B cell (primary cell): ENCODE measurements at regions not wholly inside any gene's neighbourhood (a gene's known extent, or its start where the extent isn't known, plus 50 kb on each side); places are given as distances from the start of the nearest gene placed in this dataset.

Source experiments
- ATAC-seq: fragments of 200-7000 bp; cut with Tn5 transposase; one replicate; pipeline ENCODE4 v1.10.0; 2021; ENCODE audit warnings: low read depth, mild to moderate bottlenecking, moderate number of reproducible peaks, moderate library complexity
- CTCF ChIA-PET: fragments of 350-600 bp; sonication (Branson Sonifier 250); formaldehyde crosslinking; loops from one replicate; lab custom pipeline; 2021; ENCODE audit warnings: antibody characterized with exemption, inconsistent platforms; lab: Charles Lee
- POLR2A ChIA-PET: fragments of 350-600 bp; sonication (Branson Sonifier 250); formaldehyde crosslinking; loops from one replicate; lab custom pipeline; 2021; ENCODE audit warnings: antibody characterized with exemption; lab: Charles Lee
- DNase-seq: peaks from one replicate; pipeline ENCODE4 v3.0.0; 2013
- H2AFZ ChIP-seq: 2 replicates; pipeline ENCODE4 v1.6.1; 2012; ENCODE audit warnings: mild to moderate bottlenecking, low read depth, low read length; ENCODE audit not compliant: insufficient read depth, poor library complexity, severe bottlenecking
- H3K27ac ChIP-seq, 2 donors: 1 replicate in 1 of 2; 2 replicates in 1 of 2; pipeline ENCODE4 v1.5.1; 2012 to 2013; ENCODE audit warnings: low read length in 2 of 2, mild to moderate bottlenecking in 2 of 2, moderate library complexity in 1 of 2
- H3K27me3 ChIP-seq, 4 experiments: fragments of 200-600 bp in 1 of 4; sonication (generic) in 1 of 4; replicated peaks in 1 of 4; 1 replicate in 2 of 4; 2 replicates in 2 of 4; pipeline versions ENCODE4 v1.6.1 to v1.7.0; 2013 to 2016; ENCODE audit warnings: low read length in 3 of 4, mild to moderate bottlenecking in 2 of 4, mixed read lengths in 1 of 4, moderate library complexity in 1 of 4; ENCODE audit not compliant: insufficient read depth in 4 of 4, control insufficient read depth in 3 of 4; ENCODE audit errors: control extremely low read depth in 1 of 4
- H3K36me3 ChIP-seq, 2 experiments: replicated peaks in 1 of 2; 1 replicate in 1 of 2; 2 replicates in 1 of 2; pipeline versions ENCODE4 v1.6.1 to v1.7.1; 2013; ENCODE audit warnings: low read length in 1 of 2; ENCODE audit not compliant: insufficient read depth in 2 of 2, control insufficient read depth in 1 of 2; ENCODE audit errors: control extremely low read depth in 1 of 2, extremely low read depth in 1 of 2
- H3K4me1 ChIP-seq, 2 donors: fragments of 200-600 bp in 1 of 2; sonication (generic) in 1 of 2; 1 replicate in 1 of 2; 2 replicates in 1 of 2; pipeline versions ENCODE4 v1.5.1 to v1.6.1; 2013 to 2017; ENCODE audit warnings: low read length in 2 of 2; ENCODE audit not compliant: control insufficient read depth in 2 of 2, insufficient read depth in 2 of 2
- H3K4me2 ChIP-seq: replicated peaks from 2 replicates; pipeline ENCODE3; 2012; ENCODE audit warnings: mild to moderate bottlenecking, low read depth, low read length; ENCODE audit not compliant: poor library complexity, severe bottlenecking
- H3K4me3 ChIP-seq, 5 experiments: fragments of 200-600 bp in 1 of 5; sonication (generic) in 1 of 5; 1 replicate in 3 of 5; 2 replicates in 2 of 5; pipeline versions ENCODE4 v1.5.1 to v1.7.0; 2011 to 2016; ENCODE audit warnings: low read length in 4 of 5, mild to moderate bottlenecking in 4 of 5, low read depth in 2 of 5, control low read depth in 1 of 5, moderate library complexity in 1 of 5; ENCODE audit not compliant: insufficient read depth in 1 of 5; ENCODE audit errors: control extremely low read depth in 1 of 5, extremely low read depth in 1 of 5
- H3K79me2 ChIP-seq: fragments of 200-600 bp; sonication (generic); one replicate; pipeline ENCODE4 v1.6.0; 2016; ENCODE audit warnings: low read length; ENCODE audit not compliant: control insufficient read depth, insufficient read depth
- H3K9ac ChIP-seq: fragments of 200-600 bp; sonication (generic); 2 replicates; pipeline ENCODE4 v1.6.1; 2017; ENCODE audit warnings: mild to moderate bottlenecking, low read length, moderate library complexity
- H3K9me3 ChIP-seq, 3 donors: one replicate each; pipeline versions ENCODE4 v1.6.1 to v1.7.1; 2013; ENCODE audit warnings: low read length in 2 of 3; ENCODE audit not compliant: control insufficient read depth in 2 of 3, insufficient read depth in 1 of 3; ENCODE audit errors: control extremely low read depth in 1 of 3
- H4K20me1 ChIP-seq: 2 replicates; pipeline ENCODE4 v1.6.0; 2012; ENCODE audit warnings: mild to moderate bottlenecking, low read length; ENCODE audit not compliant: insufficient read depth, control insufficient read depth, poor library complexity, severe bottlenecking
- H3K27ac Mint-ChIP-seq: one replicate; pipeline ENCODE4 v1.8.0; 2021; ENCODE audit warnings: mixed read lengths
- H3K27me3 Mint-ChIP-seq: one replicate; pipeline ENCODE4 v1.8.0; 2021; ENCODE audit warnings: mixed read lengths
- H3K4me1 Mint-ChIP-seq: one replicate; pipeline ENCODE4 v1.8.0; 2021; ENCODE audit warnings: mixed read lengths
- H3K4me3 Mint-ChIP-seq: one replicate; pipeline ENCODE4 v1.8.0; 2021; ENCODE audit warnings: mixed read lengths
- H3K9me3 Mint-ChIP-seq: one replicate; pipeline ENCODE4 v1.8.0; 2022; ENCODE audit warnings: mixed read lengths; ENCODE audit not compliant: insufficient read depth
- EZH2 ChIP-seq: IDR thresholded peaks from 2 replicates; pipeline ENCODE4 v1.6.1; 2012; ENCODE audit warnings: borderline replicate concordance, low read depth, mild to moderate bottlenecking, moderate library complexity, low read length; ENCODE audit not compliant: insufficient read depth, poor library complexity, severe bottlenecking
- WGBS: methylation state at CpG from one replicate; pipeline ENCODE4 v1.1.5; 2013; ENCODE audit warnings: missing lambda C conversion rate; ENCODE audit not compliant: insufficient coverage; 5-methylcytosine and 5-hydroxymethylcytosine counted together
- intact Hi-C: fragments of 100-400 bp; cut with micrococcal nuclease; formaldehyde crosslinking; loops from one replicate; pipeline ENCODE4 v1.10.0; 2022
- TF ChIP-seq, protein P1 (sequence below): fragments of 200-600 bp; IDR thresholded peaks from one replicate; pipeline ENCODE4 v1.8.0; 2022; ENCODE audit warnings: antibody characterized with exemption, mild to moderate bottlenecking

DNA sequence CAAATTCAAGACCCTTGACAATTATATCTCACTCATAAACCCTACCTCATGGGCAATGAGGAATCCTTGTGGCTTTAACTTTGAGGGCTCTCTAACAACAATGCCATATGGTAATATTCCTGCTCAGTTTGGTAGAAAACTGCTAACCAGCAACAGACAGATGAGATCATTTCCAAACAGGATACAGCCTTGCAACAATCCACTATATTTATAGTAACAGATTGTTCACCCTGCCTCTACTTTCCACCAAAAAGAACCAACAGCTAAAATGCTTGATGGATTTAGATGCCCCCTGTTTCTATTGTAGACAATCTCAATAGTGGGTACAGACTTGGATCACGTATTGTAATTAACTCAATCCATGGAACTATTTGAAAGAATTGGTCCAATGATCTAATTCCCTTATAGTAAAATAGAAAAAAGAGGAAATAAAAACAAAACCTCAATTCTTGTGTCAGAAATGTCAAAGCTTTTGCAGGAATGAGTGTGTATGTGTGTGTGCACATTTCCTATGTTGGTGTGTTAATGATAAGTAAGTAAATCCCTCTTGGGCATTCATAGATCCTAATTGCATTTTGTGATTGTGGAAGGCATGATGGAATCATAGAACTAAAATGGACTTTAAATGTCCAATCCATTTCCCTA, 100.0 kb upstream of the EDEM3 start:
- no peak for DNase-seq
- H4K20me1 ChIP-seq = no peaks in the 10 kb centered on the region
- no peak for ATAC-seq
- TF ChIP-seq, protein P1, sequence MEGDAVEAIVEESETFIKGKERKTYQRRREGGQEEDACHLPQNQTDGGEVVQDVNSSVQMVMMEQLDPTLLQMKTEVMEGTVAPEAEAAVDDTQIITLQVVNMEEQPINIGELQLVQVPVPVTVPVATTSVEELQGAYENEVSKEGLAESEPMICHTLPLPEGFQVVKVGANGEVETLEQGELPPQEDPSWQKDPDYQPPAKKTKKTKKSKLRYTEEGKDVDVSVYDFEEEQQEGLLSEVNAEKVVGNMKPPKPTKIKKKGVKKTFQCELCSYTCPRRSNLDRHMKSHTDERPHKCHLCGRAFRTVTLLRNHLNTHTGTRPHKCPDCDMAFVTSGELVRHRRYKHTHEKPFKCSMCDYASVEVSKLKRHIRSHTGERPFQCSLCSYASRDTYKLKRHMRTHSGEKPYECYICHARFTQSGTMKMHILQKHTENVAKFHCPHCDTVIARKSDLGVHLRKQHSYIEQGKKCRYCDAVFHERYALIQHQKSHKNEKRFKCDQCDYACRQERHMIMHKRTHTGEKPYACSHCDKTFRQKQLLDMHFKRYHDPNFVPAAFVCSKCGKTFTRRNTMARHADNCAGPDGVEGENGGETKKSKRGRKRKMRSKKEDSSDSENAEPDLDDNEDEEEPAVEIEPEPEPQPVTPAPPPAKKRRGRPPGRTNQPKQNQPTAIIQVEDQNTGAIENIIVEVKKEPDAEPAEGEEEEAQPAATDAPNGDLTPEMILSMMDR = no peak
- no peak for TF ChIP-seq EZH2
- H3K4me1 Mint-ChIP-seq = peaks cover 11% of the 10 kb centered on the region
- no peaks in the 10 kb centered on the region for H3K27me3 Mint-ChIP-seq
- H3K4me3 ChIP-seq = no peak overlapping the region
- peaks cover 4 to 5% of the 10 kb centered on the region in 2 donors for H3K4me1 ChIP-seq
- CTCF ChIA-PET = interaction anchor here (0.8 kb wide), 1 partner anchor 38 kb away, joined by 3 read pairs; no protein-coding TSS in a partner anchor
- no peaks in the 10 kb centered on the region for H3K79me2 ChIP-seq
- no CpG with 5 or more reads among the region's 1 CpG for WGBS
- no peaks in the 10 kb centered on the region for H3K27me3 ChIP-seq
- H2AFZ ChIP-seq = no peak overlapping the region
- intact Hi-C loops = no loop called here
- no peak overlapping the region for H3K27ac Mint-ChIP-seq
- no peak overlapping the region for H3K4me3 Mint-ChIP-seq
- H3K27ac ChIP-seq = no peak overlapping the region
- H3K9me3 ChIP-seq = no peaks in the 10 kb centered on the region
- POLR2A ChIA-PET = no interaction called here
- no peaks in the 10 kb centered on the region for H3K9me3 Mint-ChIP-seq
- no peaks in the 10 kb centered on the region for H3K36me3 ChIP-seq
- no peak overlapping the region for H3K4me2 ChIP-seq
- no peak overlapping the region for H3K9ac ChIP-seq

DNA sequence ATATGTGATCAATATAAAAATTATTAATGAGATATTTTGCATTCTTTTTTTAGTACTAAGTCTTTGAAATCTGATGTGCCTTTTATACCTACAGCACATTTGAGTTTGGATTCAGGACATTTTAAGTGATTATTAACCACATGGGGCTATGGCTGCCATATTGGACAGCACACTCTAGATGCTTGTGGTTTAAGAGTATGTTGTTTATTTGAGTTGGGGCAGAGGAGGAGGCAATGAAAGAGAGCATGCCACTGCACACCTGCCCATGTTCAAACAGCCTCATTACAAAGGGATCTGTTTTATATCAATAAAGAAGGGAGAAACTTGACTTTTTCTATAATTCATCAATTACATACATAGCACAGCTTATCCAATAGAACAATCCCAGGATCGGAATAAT, 99.4 kb upstream of the EDEM3 start:
- Mint-ChIP-seq H3K9me3 (no peaks in the 10 kb centered on the region), H3K4me1 (peaks cover 6% of the 10 kb centered on the region), H3K27ac (no peak overlapping the region), H3K4me3 (no peak overlapping the region), H3K27me3 (no peaks in the 10 kb centered on the region)
- Histone ChIP-seq H3K9ac (no peak overlapping the region), H3K4me1 (no peaks in the 10 kb centered on the region), H3K4me3 (no peak overlapping the region), H3K79me2 (no peaks in the 10 kb centered on the region), H2AFZ (no peak overlapping the region), H3K27me3 (no peaks in the 10 kb centered on the region), H3K9me3 (no peaks in the 10 kb centered on the region), H3K27ac (no peak overlapping the region), H3K36me3 (no peaks in the 10 kb centered on the region), H4K20me1 (no peaks in the 10 kb centered on the region), H3K4me2 (no peak overlapping the region)
- no peak for ATAC-seq
- POLR2A ChIA-PET = no interaction called here
- DNase-seq = no peak
- TF ChIP-seq, protein P1 = no peak
- no peak for TF ChIP-seq EZH2
- CTCF ChIA-PET = no interaction called here
- WGBS = no CpG with 5 or more reads among the region's 1 CpG
- intact Hi-C loops = no loop called here
